Stomach (tissue), 4 donors: ENCODE measurements at regions not wholly inside any gene's neighbourhood (a gene's known extent, or its start where the extent isn't known, plus 50 kb on each side); places are given as distances from the start of the nearest gene placed in this dataset.

Source experiments
- EP300 ChIP-seq: sonication (generic); formaldehyde crosslinking; IDR thresholded peaks from one replicate; pipeline ENCODE4 v1.6.1; 2017; ENCODE audit warnings: antibody characterized with exemption
- POLR2A ChIP-seq, 4 donors: fragments of 450-650 bp; IDR thresholded peaks; one replicate each; pipeline ENCODE4 v1.6.1; 2016; ENCODE audit warnings: antibody characterized with exemption in 4 of 4, control low read depth in 2 of 4, mild to moderate bottlenecking in 1 of 4, moderate library complexity in 1 of 4
- POLR2AphosphoS5 ChIP-seq, 3 donors: sonication (generic); formaldehyde crosslinking; IDR thresholded peaks; one replicate each; pipeline ENCODE4 v1.6.1; 2016; ENCODE audit warnings: antibody characterized with exemption in 3 of 3
- TF ChIP-seq, protein P1 (sequence below), 7 experiments: fragments of 450-650 bp in 4 of 7; fragments of 200-600 bp in 3 of 7; sonication (generic) in 3 of 7; IDR thresholded peaks; one replicate each; pipeline ENCODE4 v1.5.1; 2016 to 2019; ENCODE audit warnings: antibody characterized with exemption in 7 of 7, control low read depth in 2 of 7, mild to moderate bottlenecking in 1 of 7

- TF ChIP-seq, protein P1, sequence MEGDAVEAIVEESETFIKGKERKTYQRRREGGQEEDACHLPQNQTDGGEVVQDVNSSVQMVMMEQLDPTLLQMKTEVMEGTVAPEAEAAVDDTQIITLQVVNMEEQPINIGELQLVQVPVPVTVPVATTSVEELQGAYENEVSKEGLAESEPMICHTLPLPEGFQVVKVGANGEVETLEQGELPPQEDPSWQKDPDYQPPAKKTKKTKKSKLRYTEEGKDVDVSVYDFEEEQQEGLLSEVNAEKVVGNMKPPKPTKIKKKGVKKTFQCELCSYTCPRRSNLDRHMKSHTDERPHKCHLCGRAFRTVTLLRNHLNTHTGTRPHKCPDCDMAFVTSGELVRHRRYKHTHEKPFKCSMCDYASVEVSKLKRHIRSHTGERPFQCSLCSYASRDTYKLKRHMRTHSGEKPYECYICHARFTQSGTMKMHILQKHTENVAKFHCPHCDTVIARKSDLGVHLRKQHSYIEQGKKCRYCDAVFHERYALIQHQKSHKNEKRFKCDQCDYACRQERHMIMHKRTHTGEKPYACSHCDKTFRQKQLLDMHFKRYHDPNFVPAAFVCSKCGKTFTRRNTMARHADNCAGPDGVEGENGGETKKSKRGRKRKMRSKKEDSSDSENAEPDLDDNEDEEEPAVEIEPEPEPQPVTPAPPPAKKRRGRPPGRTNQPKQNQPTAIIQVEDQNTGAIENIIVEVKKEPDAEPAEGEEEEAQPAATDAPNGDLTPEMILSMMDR (IDR thresholded peaks at IDR 0.05): no peak
- peak in 2 of 3 donors; percentile 5 to 6 for TF ChIP-seq POLR2AphosphoS5 (IDR thresholded peaks at IDR 0.05)
- TF ChIP-seq EP300: no peak
- TF ChIP-seq POLR2A (IDR thresholded peaks at IDR 0.05): no peak
Observed at GRCh38 chr6:119467488-119468081, 118.0 kb upstream of the MAN1A1 start.
